HEK293T (cell line): ENCODE measurements at regions not wholly inside any gene's neighbourhood (a gene's known extent, or its start where the extent isn't known, plus 50 kb on each side); places are given as distances from the start of the nearest gene placed in this dataset.

Source experiments
- ARNT ChIP-seq: fragments of 450-650 bp; IDR thresholded peaks from 2 replicates; pipeline ENCODE4 v1.6.1; 2017; ENCODE audit warnings: mild to moderate bottlenecking
- BHLHE40 ChIP-seq: fragments of 450-650 bp; IDR thresholded peaks from 2 replicates; pipeline ENCODE4 v1.6.1; 2016; ENCODE audit warnings: mild to moderate bottlenecking, moderate library complexity, borderline replicate concordance
- ELF4 ChIP-seq: fragments of 450-650 bp; IDR thresholded peaks from 2 replicates; pipeline ENCODE4 v1.6.1; 2017; ENCODE audit warnings: antibody characterized with exemption
- FOXA1 ChIP-seq: fragments of 450-650 bp; IDR thresholded peaks from 2 replicates; pipeline ENCODE4 v1.6.1; 2016; ENCODE audit warnings: mild to moderate bottlenecking
- FOXM1 ChIP-seq: fragments of 450-650 bp; IDR thresholded peaks from 2 replicates; pipeline ENCODE4 v1.6.1; 2017; ENCODE audit warnings: mild to moderate bottlenecking, borderline replicate concordance
- HDGF ChIP-seq: fragments of 450-650 bp; IDR thresholded peaks from 2 replicates; pipeline ENCODE4 v1.6.1; 2017; ENCODE audit warnings: antibody characterized with exemption, borderline replicate concordance
- PKNOX1 ChIP-seq: fragments of 450-650 bp; IDR thresholded peaks from 2 replicates; pipeline ENCODE4 v1.6.1; 2016
- SP1 ChIP-seq: fragments of 450-650 bp; IDR thresholded peaks from 2 replicates; pipeline ENCODE4 v1.6.1; 2017
- TARDBP ChIP-seq: fragments of 450-650 bp; IDR thresholded peaks from 2 replicates; pipeline ENCODE4 v1.6.1; 2016
- ZNF384 ChIP-seq: fragments of 450-650 bp; IDR thresholded peaks from 2 replicates; pipeline ENCODE4 v1.6.1; 2016

GRCh38 chr17:45650561-45650960 lies 133.6 kb upstream of the CRHR1 start:
- TF ChIP-seq SP1 = no peak
- TF ChIP-seq TARDBP = no peak
- no peak for TF ChIP-seq ZNF384
- TF ChIP-seq FOXM1 = no peak
- TF ChIP-seq ARNT = no peak
- TF ChIP-seq BHLHE40 = no peak
- no peak for TF ChIP-seq PKNOX1
- no peak for TF ChIP-seq ELF4
- no peak for TF ChIP-seq HDGF
- TF ChIP-seq FOXA1 = no peak
